HG03520 (cell line): ENCODE measurements at regions not wholly inside any gene's neighbourhood (a gene's known extent, or its start where the extent isn't known, plus 50 kb on each side); places are given as distances from the start of the nearest gene placed in this dataset.

ENCODE experiments used
- ATAC-seq: cut with Tn5 transposase; IDR thresholded peaks from one replicate; pipeline ENCODE4 v1.9.1; 2021; ENCODE audit warnings: mild to moderate bottlenecking, moderate library complexity; ENCODE audit not compliant: unreplicated experiment

- no peak for ATAC-seq
These were observed 156.6 kb upstream of the OPRM1 start for GRCh38 chr6:153882411-153882810.

- no peak for ATAC-seq
These were observed 165.5 kb upstream of the OPRM1 start for GRCh38 chr6:153873541-153873940.

- ATAC-seq, result no peak
These were observed 166.1 kb upstream of the OPRM1 start for GRCh38 chr6:153872946-153873345.

- no peak for ATAC-seq
These were observed 176.1 kb upstream of the OPRM1 start for GRCh38 chr6:153862927-153863326.

GRCh38 chr6:153862139-153862538 is 176.9 kb upstream of the OPRM1 start:
- ATAC-seq, result no peak

GRCh38 chr6:153858529-153858928 is 180.5 kb upstream of the OPRM1 start:
- peak; percentile 66 for ATAC-seq

- ATAC-seq, result no peak
These were observed 182.1 kb upstream of the OPRM1 start for GRCh38 chr6:153856929-153857376.

- ATAC-seq, result no peak
These were observed 186.6 kb upstream of the OPRM1 start for GRCh38 chr6:153852481-153852880.

- ATAC-seq, result no peak
These were observed 187.0 kb upstream of the OPRM1 start for GRCh38 chr6:153852034-153852433.

- no peak for ATAC-seq
These were observed 189.8 kb upstream of the OPRM1 start for GRCh38 chr6:153849072-153849779.

GRCh38 chr6:153843420-153843819 is 195.6 kb upstream of the OPRM1 start:
- no peak for ATAC-seq

GRCh38 chr6:153842491-153842890 is 196.5 kb upstream of the OPRM1 start:
- no peak for ATAC-seq

- no peak for ATAC-seq
These were observed 198.8 kb upstream of the OPRM1 start for GRCh38 chr6:153840039-153840850.

- no peak for ATAC-seq
These were observed 206.5 kb upstream of the OPRM1 start for GRCh38 chr6:153832543-153832942.

GRCh38 chr6:153831350-153832078 is 207.5 kb upstream of the OPRM1 start:
- no peak for ATAC-seq

GRCh38 chr6:153817173-153817572 is 221.9 kb upstream of the OPRM1 start:
- ATAC-seq, result no peak

GRCh38 chr6:153816366-153816765 is 222.7 kb upstream of the OPRM1 start:
- ATAC-seq, result no peak

GRCh38 chr6:153814136-153814535 is 224.9 kb upstream of the OPRM1 start:
- no peak for ATAC-seq

- no peak for ATAC-seq
These were observed 234.2 kb upstream of the OPRM1 start for GRCh38 chr6:153804755-153805330.

GRCh38 chr6:153801917-153802316 is 237.1 kb upstream of the OPRM1 start:
- no peak for ATAC-seq

GRCh38 chr6:153800580-153801188 is 238.4 kb upstream of the OPRM1 start:
- no peak for ATAC-seq
